Transverse colon (tissue), 4 donors: ENCODE measurements at regions not wholly inside any gene's neighbourhood (a gene's known extent, or its start where the extent isn't known, plus 50 kb on each side); places are given as distances from the start of the nearest gene placed in this dataset.

Experiments
- CTCF ChIP-seq, 5 experiments: fragments of 200-600 bp in 3 of 5; fragments of 450-650 bp in 2 of 5; sonication (generic) in 3 of 5; IDR thresholded peaks; 1 replicate in 2 of 5; 2 replicates in 3 of 5; pipeline ENCODE4 v1.5.1; 2016 to 2017; ENCODE audit warnings: antibody characterized with exemption in 5 of 5, inconsistent platforms in 3 of 5, mild to moderate bottlenecking in 2 of 5, moderate library complexity in 1 of 5
- POLR2A ChIP-seq: fragments of 450-650 bp; IDR thresholded peaks from one replicate; pipeline ENCODE4 v1.6.1; 2016; ENCODE audit warnings: antibody characterized with exemption, mild to moderate bottlenecking, moderate library complexity
- POLR2AphosphoS5 ChIP-seq, 3 donors: sonication (generic); formaldehyde crosslinking; IDR thresholded peaks; one replicate each; pipeline ENCODE4 v1.6.1; 2016; ENCODE audit warnings: antibody characterized with exemption in 3 of 3

- TF ChIP-seq CTCF (IDR thresholded peaks at IDR 0.05) (no peak), POLR2AphosphoS5 (IDR thresholded peaks at IDR 0.05) (no peak), POLR2A (no peak)
These were observed 1159.7 kb downstream of the BCL11B start for GRCh38 chr14:98112194-98112780.
